IPS DF 4.7 (cell line): ENCODE measurements at regions not wholly inside any gene's neighbourhood (a gene's known extent, or its start where the extent isn't known, plus 50 kb on each side); places are given as distances from the start of the nearest gene placed in this dataset.

Source experiments
- DNase-seq: peaks from one replicate; pipeline ENCODE4 v3.0.0-alpha.2; 2013; ENCODE audit warnings: low spot score; ENCODE audit errors: extremely low read depth

DNA sequence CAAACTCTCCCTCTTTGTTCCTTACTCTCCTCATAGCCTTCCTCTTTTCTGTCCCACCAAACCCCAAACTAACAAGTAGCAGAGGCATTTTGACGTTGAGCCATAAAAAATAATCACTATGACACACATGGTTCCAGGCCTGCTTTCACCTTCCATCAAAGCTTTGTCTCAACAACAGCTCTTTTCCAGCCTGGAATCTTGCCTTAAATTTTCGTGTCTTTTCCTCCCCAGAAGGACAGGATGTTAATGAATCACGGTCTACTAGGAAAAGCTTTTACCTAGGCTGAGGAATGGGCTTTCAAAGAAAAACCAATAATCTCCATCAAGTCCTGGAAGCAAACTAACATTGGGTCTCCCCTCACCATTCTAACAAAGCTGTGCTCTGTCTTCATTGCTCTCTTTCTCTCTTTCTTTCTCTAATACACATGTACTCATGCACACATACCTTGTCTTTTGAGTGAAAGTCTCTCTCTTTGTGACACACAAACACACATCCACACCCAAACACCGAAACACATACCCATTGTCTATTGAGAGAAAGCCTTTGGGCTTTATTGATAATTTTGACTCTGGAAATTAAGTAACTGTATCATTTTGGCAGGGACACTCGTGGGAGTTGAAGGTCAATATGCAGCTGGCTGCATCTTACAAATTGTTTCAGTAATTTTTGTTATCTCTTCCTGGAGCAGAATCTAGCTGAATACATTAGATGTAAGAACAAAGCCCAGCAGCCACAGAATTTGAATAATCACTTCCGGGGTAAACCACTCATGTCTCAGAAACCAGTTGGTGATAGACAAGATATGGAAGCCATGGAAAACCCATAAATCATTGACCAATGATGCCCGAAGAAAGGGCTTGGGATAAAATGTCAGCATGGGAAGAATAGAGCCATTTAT is 107.4 kb upstream of the SLC4A7 start:
- DNase-seq, result no peak

DNA sequence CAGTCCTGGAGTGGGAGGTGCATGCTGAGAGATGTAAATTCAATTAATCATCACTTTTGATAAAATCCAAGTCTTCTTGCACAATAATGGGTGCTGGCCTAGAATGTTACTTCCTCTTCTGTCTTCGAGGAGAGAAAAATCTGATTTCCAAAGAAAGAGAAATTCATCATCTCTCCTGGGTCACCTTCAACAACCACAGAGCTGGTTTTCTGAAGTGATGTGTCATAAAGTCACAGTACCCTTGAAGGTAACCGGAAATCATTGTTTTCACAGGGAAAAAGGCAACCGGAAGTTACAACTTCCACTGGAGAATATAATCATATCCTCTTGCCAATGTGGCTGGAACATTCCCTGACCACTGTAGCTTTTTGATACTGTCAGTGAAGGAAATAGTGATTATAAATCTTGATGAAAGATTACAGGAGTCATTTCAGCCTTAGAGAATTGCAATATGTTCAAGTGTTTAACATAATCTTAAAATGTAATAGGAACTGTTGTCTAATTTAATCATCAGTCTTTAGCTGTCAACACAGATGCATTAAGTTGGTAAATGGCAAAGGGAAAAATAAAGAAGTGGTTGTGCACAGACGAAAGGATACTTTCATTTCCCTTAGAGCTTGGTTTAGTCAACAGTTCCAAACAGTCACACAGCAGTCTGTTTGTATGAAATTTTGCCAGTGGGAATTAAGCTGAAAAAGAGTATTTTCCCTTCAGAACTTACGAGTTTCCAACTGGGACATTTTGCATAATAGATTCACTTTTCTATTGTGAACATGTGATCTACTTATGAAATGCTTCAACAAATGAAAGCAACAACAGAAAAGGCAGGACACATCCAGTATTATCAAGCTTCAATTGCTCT is 106.5 kb upstream of the SLC4A7 start:
- no peak for DNase-seq

DNA sequence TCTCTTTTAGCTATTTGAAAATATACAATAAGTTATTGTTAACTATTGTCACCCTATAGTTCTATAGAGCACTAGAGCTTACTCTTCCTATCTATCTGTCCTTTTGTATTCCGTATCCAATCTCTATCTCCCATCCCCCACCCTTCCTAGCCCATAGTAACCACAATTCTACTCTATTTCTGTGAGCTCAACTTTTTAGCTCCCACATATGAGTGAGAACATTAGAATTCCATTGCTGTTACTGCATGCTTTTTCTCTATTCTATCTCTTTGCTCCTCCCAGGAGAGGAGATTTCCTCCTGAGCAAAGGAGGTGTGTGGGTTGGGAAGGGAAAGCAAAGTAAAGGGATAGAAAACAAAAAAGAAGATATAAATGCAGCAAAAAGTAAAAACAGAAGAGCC is 105.6 kb upstream of the SLC4A7 start:
- DNase-seq, result no peak

DNA sequence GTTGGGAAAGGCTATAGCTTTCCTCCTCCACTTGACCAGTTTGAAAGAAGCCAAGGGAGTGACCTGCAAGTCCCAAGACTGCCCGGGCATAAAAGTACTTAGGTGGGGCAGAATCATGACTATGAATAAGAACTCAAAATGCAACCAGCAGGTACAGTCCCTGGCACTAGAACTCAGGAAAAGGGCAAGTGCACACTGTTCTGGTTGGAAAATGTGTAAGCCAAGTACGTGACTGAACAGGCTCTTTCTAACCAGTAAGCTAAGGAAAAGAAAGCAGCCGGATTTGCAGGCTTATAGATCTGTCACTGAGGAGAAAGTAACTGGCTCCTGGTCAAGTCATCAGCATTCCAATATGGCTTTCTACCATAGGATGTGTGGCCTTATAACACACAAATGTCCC is 101.2 kb upstream of the SLC4A7 start:
- no peak for DNase-seq

DNA sequence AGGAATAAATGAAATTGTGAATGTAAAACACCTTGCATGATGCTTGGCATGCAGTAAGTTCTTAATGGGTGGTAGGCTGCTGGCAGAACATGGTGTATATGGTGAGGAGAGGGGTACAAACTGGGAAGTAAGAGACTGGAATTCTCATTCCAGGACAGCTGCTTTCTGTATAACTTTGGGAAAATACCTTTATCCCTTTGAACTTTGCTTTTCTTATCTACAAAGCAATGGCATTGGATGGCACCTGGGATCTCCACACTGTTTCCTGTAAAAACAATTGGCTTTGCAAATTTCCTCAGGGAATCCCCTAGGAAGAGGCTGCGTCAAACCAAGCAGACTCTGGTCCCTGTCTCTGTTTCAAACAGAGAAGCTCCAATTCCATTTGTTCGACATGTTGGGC is 100.7 kb upstream of the SLC4A7 start:
- DNase-seq, result no peak

DNA sequence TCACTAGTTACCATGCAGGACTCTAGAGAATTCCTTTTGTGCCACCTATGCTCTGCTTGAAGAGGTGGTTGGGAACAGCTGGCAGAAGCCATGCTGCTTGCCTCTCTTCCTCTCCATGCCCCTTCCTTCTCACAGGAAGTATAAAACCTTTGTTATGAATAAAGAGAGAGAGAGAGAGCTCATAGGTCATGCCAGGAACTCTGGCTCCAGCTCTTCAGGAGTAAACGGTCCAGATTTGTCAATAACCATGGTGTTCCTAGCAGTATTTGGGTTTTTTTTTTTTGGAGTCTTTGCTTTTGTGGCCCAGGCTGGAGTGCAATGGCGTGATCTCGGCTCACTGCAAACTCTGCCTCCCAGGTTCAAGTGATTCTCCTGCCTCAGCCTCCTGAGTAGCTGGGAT is 97.7 kb upstream of the SLC4A7 start:
- DNase-seq, result no peak

DNA sequence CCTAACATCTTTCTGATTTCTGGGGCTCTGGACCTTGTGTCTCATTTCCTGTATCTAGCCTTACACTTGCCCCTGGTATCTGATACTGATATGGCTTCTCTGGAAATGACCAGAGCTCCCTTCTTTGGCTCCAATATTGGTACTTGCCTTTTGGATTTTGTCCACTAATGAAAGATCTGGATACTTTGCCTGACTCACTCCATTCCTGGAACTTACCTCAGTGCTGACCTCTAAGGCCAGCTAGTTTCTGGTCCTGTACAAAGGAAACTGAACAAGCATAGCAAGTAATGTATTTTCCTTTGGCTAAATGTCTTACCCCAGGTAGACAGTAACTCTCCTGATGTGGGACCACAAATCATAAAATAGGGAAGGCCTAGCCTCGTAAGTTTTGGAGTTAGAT is 93.8 kb upstream of the SLC4A7 start:
- DNase-seq, result no peak

DNA sequence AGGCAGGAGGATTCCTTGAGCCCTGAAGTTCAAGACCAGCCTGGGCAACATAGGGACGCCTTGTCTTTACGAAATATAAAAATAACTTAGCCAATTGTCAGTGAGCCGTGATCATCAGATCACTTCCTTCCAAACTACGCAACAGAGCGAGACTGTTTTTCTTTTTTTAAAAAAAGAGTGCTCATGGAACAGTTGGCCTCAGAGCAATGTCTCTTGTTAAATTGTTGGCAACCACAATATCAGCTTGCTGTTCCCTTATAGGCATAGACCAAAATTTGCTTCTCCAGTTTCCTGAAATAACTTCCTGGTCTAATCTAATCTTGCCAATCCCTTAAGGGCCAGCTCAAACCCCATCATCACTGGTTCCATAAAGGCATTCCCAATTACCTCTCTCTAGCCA is 93.3 kb upstream of the SLC4A7 start:
- DNase-seq, result no peak

DNA sequence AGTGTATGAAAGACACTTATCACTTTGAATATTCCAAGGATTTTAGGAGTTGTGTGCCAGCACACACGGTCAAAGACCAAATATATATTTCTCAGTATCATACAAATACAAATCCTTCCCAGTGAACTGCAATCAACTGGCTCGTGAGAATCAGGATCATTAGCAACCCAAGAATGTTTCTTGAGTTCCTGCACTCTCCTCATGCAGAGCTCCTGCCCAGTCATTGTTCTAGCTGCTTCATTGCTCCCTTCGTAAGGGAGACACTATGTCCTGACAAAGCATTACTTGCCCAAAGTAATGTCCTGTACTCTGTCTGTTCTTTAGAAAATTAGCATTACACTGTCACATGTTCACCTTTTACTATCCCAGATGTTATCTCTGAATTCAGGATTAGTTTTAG is 92.0 kb upstream of the SLC4A7 start:
- no peak for DNase-seq

DNA sequence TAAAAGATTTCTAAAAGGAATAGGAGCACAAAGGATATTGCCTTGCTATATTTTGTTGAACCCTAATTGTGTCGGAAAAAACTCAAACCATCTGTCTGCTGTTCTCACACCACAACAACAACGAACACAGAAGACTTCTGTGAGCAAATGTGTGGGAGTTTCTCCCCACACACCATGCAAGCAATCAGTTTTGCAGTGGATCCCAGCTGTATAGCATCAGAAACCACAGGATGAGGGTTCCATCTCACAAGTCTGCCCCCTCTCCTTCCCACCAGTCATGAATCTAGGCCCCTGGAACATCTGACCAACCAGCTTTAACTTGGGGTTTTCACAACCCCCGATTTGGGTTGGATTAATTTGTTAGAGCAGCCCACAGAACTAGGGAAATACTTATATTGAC is 91.3 kb upstream of the SLC4A7 start:
- no peak for DNase-seq

DNA sequence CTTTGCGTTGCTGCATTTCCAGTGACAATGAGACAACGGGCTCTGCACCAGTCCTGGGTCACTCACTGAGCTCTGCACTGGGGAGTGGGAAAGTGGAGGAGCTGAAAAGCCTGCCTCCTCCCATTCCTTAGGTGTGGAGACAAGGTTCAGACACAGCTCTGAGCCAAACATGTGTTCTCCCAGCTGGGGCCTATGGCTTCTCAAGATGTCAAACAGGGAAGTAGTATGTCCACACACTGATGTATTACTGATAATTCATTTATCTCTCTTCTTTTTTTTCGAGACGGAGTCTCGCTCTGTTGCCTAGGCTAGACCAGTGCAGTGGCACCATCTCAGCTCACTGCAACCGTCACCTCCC is 90.2 kb upstream of the SLC4A7 start:
- DNase-seq, result no peak

DNA sequence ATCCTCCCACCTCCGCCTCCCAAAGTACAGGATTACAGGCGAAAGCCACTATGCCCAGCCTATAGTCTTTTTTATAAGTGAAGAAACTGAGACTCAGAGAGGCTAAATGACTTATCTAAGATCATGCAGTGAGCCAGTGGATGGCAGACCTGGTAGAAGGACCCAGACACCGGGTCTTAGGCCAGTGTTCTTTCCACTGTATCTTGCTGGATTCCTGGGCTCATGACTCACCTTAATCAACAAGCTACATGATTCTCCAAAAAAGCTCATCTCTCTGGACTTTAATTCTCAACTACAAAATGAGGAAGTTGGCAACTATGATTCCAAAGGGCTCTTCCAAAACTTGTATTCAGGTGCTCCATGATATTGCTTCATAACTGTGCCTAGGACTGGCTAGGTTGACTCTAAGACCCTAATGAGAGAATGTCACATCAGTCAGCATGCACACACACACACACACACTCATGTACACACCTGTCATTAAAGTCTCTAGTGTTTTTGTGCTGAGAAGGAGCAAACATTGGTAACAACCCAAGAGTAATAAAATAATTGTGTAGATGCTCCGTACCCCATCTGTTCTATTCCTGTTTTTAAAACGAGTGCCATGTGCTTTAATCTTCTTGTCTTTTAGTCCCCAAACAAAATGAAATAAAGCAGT is 89.7 kb upstream of the SLC4A7 start:
- DNase-seq, result no peak

DNA sequence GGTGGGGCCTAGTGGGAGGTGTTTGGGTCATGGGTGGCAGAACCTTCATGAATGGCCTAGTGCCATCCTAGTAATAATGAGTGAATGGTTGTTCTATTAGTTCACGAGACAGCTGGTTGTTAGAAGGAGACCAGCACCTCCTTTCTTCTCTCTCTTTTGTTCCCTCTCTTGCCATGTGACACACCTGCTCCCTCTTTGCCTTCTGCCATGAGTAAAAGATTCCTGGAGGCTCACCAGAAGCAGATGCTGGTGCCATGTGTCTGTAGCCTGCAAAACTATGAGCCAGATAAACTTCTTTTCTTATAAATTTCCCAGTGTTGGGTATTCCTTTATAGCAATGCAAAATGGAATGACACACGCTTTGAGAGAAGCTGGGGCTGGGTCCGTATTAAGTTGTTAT is 89.0 kb upstream of the SLC4A7 start:
- no peak for DNase-seq

DNA sequence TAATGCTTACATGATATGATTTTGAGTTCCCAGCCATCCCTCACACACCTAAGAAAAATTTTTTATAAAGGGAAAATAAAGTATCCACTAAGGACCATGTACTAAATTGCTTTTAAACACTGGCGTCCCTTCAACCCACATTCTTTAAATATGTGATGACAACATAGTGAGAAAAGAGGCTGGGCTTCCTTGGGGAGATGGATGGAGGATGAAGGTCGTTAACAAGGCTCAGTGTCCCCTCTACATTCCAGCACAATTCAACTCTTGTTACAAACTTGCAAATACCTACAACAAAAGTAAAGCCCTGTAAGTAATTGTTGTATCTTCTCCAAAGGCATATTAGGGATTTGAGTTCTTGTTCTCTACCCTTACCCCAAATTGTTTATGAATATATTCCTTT is 87.2 kb upstream of the SLC4A7 start:
- DNase-seq, result no peak

DNA sequence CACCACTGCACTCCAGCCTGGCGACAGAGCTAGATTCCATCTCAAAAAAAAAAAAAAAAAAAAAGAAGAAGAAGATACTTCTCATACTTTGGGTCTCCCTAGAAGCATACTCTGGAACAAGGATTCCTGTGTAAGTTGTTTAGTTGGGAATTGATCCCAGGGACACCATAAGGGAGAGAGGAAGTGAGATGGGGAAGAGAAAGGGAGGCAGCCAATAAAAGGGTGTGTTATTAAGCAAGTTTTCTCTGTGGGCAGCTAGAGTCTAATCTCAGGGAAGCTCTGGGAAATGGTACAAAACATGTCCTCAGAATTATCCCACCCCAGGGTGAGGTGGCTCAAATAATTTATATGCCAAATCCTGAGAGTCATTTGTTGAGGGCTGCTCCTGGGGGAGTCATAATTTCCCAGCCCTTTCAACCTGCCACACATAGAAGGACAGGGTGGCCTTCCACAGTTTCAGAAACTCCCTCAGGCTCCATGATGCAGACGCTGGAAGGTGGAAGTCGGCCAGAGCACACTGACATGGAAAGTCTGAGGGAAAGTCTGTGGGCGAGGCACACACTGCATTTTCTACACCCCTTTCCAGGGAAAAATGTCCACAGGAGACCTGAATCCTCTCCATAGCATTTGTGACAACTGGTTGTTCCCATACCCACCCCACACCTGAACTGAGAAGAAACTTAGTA is 86.4 kb upstream of the SLC4A7 start:
- no peak for DNase-seq

DNA sequence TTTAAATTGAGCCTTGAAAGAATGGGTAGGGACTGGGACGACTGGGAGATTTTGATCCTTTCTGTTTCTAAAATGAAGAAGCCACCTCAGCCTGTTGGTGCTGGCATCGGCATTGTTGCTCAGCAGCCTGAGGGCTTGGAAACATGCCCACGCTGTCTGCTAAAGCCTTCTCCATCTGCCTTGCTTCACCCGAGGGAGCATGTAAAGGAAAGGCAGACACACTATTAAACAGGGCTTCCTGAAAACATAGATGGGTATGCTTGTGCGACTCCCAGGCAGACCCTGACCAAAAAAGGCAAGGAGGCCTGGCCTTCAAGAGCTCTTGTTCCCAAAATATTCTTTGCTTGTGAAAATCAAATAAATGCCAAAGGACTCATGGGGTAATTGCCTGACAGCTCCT is 84.2 kb upstream of the SLC4A7 start:
- no peak for DNase-seq

DNA sequence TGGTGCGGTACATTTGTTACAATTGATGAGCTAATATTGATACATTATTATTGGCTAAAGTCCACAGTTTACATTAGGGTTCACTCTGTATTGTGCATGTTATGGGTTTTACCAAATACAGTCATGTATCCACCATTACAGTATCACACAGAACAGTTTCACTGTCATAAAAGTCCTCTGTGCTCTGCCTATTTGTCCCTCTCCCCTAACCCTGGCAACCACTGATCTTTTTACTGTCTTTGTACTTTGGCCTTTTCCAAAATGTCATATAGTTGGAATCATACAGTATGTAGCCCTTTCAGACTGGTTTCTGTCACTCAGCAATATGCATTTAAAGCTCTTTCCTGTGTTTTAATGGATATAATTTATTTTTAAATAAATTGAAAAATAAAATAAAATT is 83.1 kb upstream of the SLC4A7 start:
- no peak for DNase-seq

DNA sequence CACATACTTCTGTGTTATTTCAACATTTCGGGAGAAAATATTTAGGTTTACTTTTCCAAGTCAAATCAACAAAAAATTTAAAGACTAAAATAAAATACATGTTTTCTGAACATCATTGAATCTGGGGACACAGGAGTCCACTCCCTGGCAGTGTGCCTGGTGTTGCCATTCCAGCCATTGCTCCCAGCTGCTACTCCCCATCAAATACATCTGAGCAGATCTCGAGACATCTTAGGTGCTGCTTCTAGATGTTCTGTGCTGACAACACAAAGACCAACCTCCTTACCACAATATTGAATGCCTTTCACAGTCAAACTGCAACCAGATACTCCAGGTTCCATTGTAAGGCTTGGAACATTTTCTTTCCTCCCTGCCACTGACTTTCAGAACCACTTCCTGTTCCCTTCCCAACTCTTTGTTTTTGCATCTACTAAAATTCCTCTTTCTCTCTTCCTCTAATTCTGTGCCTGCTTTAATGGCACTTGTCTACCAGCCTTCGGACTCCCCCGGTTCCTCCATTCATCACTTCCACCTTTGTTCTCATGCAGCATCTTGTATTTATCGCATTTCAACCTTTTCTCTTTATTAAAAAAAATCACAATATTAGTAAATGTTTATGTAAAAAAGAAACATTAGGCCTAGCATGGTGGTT is 81.1 kb upstream of the SLC4A7 start:
- DNase-seq, result no peak

DNA sequence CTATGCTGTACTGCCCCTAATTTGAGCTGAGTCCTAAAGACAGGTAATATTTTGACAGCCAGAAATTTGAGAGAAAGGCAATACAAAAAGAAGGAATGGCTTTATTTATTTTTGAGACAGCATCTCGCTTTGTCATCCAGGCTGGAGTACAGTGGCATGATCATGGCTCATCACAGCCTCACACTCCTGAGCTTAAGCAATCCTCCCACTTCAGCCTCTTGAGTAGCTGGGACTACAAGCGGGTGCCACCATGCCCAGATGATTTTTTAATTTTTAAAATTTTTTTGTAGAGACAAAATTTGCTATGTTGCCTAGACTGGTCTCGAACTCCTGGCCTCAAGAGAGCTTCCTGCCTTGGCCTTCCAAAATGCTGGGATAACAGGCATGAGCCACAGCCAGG is 77.4 kb upstream of the SLC4A7 start:
- DNase-seq, result no peak

DNA sequence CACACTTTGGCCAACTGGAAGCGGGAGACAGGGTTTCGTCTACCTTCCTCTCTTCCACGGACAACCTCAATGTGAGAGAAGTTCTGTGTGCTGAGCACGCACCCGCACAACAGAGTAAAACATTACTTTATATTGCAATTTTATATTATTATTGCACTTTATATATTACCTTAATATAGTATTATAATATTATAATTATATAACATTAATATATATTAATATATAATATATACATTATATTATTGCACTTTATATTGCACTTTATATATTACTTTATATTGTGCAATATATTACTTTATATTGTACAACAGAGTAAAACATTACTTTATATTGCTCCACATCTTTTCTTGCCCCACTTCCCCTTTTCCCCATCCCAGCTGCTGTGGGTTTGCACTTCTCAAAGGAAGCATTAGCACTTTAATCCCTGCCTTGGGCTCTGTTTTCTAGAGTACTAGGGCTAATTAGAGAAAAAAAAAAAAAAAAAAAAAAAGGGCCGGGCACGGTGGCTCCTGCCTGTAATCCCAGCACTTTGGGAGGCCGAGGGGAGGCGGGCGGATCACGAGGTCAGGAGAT is 76.4 kb upstream of the SLC4A7 start:
- DNase-seq, result no peak

DNA sequence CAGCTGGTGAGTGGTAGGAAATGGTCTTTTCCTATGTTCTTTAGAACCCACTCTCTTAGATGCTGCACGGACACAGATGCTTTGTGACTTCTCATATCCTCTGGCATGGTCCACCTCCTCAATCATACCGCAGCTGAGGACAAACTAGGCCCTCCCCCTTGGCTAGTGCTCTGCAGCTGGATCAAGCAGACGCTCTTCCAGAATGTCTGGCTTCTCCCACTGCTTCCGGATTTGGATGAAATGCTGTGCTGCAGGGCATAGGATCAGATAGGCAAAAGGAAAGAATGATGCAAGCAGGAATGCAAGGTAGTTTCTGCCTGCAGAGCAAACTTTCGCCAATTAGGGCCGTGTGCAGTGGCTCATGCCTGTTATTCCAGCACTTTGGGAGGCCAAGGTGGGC is 75.7 kb upstream of the SLC4A7 start:
- no peak for DNase-seq
